OCI-LY3 (cell line): ENCODE measurements at regions not wholly inside any gene's neighbourhood (a gene's known extent, or its start where the extent isn't known, plus 50 kb on each side); places are given as distances from the start of the nearest gene placed in this dataset.

Experiments used
- H2AFZ ChIP-seq: fragments of 200-600, 300-600 bp; shearing (Covaris generic); 2 replicates; pipeline ENCODE4 v1.6.0; 2014; ENCODE audit warnings: antibody characterized with exemption, low read depth, low read length
- H3K27ac ChIP-seq: fragments of 200-600, 300-600 bp; sonication (generic); 2 replicates; pipeline ENCODE4 v1.5.1; 2014; ENCODE audit warnings: mild to moderate bottlenecking, low read length, moderate library complexity, mixed read lengths
- H3K27me3 ChIP-seq: fragments of 200-600, 300-600 bp; sonication (generic); 2 replicates; pipeline ENCODE4 v1.6.1; 2014; ENCODE audit warnings: low read depth, low read length, mixed read lengths
- H3K36me3 ChIP-seq: fragments of 200-600, 300-600 bp; sonication (generic); replicated peaks from 2 replicates; pipeline ENCODE3; 2014; ENCODE audit warnings: low read depth, low read length, mixed read lengths
- H3K4me1 ChIP-seq: fragments of 300-600, 200-600 bp; sonication (generic); 2 replicates; pipeline ENCODE4 v1.6.1; 2014; ENCODE audit warnings: low read length, mixed read lengths
- H3K4me2 ChIP-seq: fragments of 200-600, 300-600 bp; sonication (generic); 2 replicates; pipeline ENCODE4 v1.6.1; 2014; ENCODE audit warnings: low read length, mixed read lengths
- H3K4me3 ChIP-seq: fragments of 300-600, 200-600 bp; sonication (generic); 2 replicates; pipeline ENCODE4 v1.5.1; 2014; ENCODE audit warnings: antibody characterized with exemption, mild to moderate bottlenecking, low read length, moderate library complexity
- H3K79me2 ChIP-seq: fragments of 300-600, 200-600 bp; shearing (Covaris generic); 2 replicates; pipeline ENCODE4 v1.6.1; 2014; ENCODE audit warnings: mild to moderate bottlenecking, low read length, mixed read lengths
- H3K9ac ChIP-seq: fragments of 300-600, 200-600 bp; shearing (Covaris generic); 2 replicates; pipeline ENCODE4 v1.6.0; 2014; ENCODE audit warnings: mild to moderate bottlenecking, low read length, moderate library complexity
- H3K9me3 ChIP-seq: fragments of 200-600, 300-600 bp; shearing (Covaris generic); 2 replicates; pipeline ENCODE4 v1.6.1; 2014; ENCODE audit warnings: low read length, mixed read lengths; ENCODE audit not compliant: insufficient read depth
- H4K20me1 ChIP-seq: fragments of 200-600, 300-600 bp; sonication (generic); 2 replicates; pipeline ENCODE4 v1.6.1; 2016; ENCODE audit warnings: low read length, mixed read lengths; ENCODE audit not compliant: insufficient read depth
- EZH2phosphoT487 ChIP-seq: fragments of 200-600 bp; shearing (Covaris generic); IDR thresholded peaks from 2 replicates; pipeline ENCODE4 v1.6.1; 2018; ENCODE audit warnings: antibody characterized with exemption, mixed run types, low read depth
- TF ChIP-seq, protein P1 (sequence below): fragments of 200-600, 300-600 bp; sonication (generic); IDR thresholded peaks from 2 replicates; pipeline ENCODE4 v1.5.1; 2014; ENCODE audit warnings: antibody characterized with exemption, low read length, low read depth

DNA sequence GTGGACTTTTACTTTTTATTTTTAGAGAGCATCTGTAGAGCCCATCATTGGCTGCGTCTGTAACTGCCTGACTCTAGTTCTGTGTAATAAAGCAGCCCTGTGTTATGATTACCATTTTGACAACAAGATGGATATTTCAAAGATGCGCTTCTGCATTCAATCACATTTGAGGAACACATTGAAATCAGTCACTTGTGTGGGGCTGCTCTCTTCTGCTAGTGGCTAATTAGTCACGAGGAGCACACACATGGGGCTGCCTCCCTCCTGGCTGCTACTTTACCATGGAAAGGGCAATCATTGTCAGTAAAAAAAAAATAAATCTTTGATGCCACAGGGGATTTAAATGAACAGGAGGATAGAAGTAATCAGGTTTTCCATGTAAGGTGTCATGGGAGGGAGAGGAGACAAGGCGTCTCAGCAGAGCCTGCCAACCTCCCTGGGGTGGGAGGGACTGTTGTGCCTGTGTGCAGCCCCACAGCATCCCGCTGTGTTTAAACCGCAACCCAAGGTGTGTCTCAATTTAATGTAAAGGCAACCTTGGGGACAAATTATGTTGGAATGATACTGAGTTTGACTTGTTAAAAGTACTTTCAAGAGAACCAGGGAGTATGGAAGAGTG lies 205.2 kb upstream of the COBL start:
- Histone ChIP-seq H3K36me3 (no peaks in the 10 kb centered on the region), H3K9ac (no peak overlapping the region), H2AFZ (no peak overlapping the region), H3K27me3 (no peaks in the 10 kb centered on the region), H3K4me3 (no peak overlapping the region), H3K4me1 (no peaks in the 10 kb centered on the region), H4K20me1 (no peaks in the 10 kb centered on the region), H3K79me2 (no peaks in the 10 kb centered on the region), H3K9me3 (no peaks in the 10 kb centered on the region), H3K4me2 (no peak overlapping the region), H3K27ac (no peak overlapping the region)
- TF ChIP-seq EZH2phosphoT487: no peak
- TF ChIP-seq, protein P1, sequence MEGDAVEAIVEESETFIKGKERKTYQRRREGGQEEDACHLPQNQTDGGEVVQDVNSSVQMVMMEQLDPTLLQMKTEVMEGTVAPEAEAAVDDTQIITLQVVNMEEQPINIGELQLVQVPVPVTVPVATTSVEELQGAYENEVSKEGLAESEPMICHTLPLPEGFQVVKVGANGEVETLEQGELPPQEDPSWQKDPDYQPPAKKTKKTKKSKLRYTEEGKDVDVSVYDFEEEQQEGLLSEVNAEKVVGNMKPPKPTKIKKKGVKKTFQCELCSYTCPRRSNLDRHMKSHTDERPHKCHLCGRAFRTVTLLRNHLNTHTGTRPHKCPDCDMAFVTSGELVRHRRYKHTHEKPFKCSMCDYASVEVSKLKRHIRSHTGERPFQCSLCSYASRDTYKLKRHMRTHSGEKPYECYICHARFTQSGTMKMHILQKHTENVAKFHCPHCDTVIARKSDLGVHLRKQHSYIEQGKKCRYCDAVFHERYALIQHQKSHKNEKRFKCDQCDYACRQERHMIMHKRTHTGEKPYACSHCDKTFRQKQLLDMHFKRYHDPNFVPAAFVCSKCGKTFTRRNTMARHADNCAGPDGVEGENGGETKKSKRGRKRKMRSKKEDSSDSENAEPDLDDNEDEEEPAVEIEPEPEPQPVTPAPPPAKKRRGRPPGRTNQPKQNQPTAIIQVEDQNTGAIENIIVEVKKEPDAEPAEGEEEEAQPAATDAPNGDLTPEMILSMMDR: no peak

DNA sequence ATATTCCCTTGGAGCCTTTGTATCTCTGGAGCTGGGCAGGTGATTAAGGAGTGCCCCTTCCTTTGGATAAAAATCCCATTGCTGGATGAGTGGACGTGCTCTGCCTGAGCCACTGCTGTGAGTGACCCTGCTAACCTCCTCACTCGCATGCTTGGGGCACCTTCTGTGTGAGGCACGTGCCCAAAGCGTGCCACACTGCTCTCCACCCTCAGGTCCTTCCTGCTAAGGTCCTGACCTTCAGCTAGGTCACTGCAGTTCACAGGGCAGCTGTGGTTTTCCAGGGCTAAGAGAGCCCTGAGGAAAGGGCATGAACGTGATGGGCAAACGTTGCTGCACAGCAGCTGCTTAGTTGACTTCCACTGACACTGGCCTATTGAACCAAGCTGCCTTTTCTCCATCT lies 204.4 kb upstream of the COBL start:
- Histone ChIP-seq H4K20me1 (no peaks in the 10 kb centered on the region), H2AFZ (no peak overlapping the region), H3K4me3 (no peak overlapping the region), H3K9me3 (no peaks in the 10 kb centered on the region), H3K9ac (no peak overlapping the region), H3K79me2 (no peaks in the 10 kb centered on the region), H3K36me3 (no peaks in the 10 kb centered on the region), H3K4me2 (no peak overlapping the region), H3K27ac (no peak overlapping the region), H3K27me3 (no peaks in the 10 kb centered on the region), H3K4me1 (no peaks in the 10 kb centered on the region)
- TF ChIP-seq, protein P1: no peak
- no peak for TF ChIP-seq EZH2phosphoT487

DNA sequence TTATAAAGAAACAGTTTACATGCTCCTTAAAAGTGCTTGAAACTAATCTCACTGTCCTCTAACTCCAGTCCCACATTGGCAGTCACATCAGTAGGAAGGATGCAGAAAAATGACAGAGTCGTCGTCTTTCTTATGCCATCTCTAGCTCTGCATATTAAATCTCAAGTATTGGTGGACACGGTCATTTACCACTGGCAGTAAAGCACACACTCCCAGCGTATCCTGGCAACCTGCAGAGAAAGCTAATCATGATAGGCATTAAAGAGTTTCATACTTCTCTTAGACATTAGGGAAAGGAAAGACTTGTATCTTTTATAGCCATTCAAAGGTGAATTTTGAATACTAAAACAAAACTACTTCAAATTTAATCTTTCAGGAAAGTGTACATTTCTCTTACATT lies 202.0 kb upstream of the COBL start:
- H3K27ac ChIP-seq: no peak overlapping the region
- H3K79me2 ChIP-seq: no peaks in the 10 kb centered on the region
- H3K4me2 ChIP-seq: no peak overlapping the region
- H3K9me3 ChIP-seq: no peaks in the 10 kb centered on the region
- H3K4me3 ChIP-seq: no peak overlapping the region
- no peaks in the 10 kb centered on the region for H4K20me1 ChIP-seq
- no peaks in the 10 kb centered on the region for H3K4me1 ChIP-seq
- H2AFZ ChIP-seq: no peak overlapping the region
- TF ChIP-seq, protein P1: no peak
- no peak for TF ChIP-seq EZH2phosphoT487
- H3K27me3 ChIP-seq: no peaks in the 10 kb centered on the region
- H3K9ac ChIP-seq: no peak overlapping the region
- no peaks in the 10 kb centered on the region for H3K36me3 ChIP-seq

DNA sequence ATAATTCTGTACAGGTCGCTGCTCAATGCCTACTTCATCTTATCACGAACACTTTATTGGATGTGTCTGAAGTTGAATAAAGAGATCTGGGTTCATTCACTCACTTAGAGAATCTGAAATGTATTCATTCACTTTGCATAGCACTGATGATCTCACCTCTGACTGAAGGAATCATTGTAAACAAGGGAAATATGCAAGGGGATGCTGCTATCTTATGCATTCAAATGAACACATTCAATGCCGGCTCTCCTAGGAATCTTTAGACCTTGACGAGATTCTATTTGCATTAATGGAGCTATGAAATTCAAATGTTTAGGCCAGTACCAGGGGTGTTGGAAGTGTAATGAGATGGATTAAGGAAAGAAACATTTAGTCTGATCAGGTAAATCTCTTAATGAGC lies 200.6 kb upstream of the COBL start:
- Histone ChIP-seq H3K27me3 (no peaks in the 10 kb centered on the region), H3K4me3 (no peak overlapping the region), H2AFZ (no peak overlapping the region), H3K79me2 (no peaks in the 10 kb centered on the region), H3K9me3 (no peaks in the 10 kb centered on the region), H3K27ac (no peak overlapping the region), H3K9ac (no peak overlapping the region), H3K4me2 (no peak overlapping the region), H3K36me3 (no peaks in the 10 kb centered on the region), H4K20me1 (no peaks in the 10 kb centered on the region), H3K4me1 (no peaks in the 10 kb centered on the region)
- TF ChIP-seq EZH2phosphoT487: no peak
- TF ChIP-seq, protein P1: no peak
